IPS DF 4.7 (cell line): ENCODE measurements at regions not wholly inside any gene's neighbourhood (a gene's known extent, or its start where the extent isn't known, plus 50 kb on each side); places are given as distances from the start of the nearest gene placed in this dataset.

Source experiments
- DNase-seq: peaks from one replicate; pipeline ENCODE4 v3.0.0-alpha.2; 2013; ENCODE audit warnings: low spot score; ENCODE audit errors: extremely low read depth

- no peak for DNase-seq
Measured at GRCh38 chr4:111483375-111484169, 661.7 kb upstream of the FAM241A start.

- no peak for DNase-seq
Measured at GRCh38 chr4:111492496-111492895, 652.8 kb upstream of the FAM241A start.

DNA sequence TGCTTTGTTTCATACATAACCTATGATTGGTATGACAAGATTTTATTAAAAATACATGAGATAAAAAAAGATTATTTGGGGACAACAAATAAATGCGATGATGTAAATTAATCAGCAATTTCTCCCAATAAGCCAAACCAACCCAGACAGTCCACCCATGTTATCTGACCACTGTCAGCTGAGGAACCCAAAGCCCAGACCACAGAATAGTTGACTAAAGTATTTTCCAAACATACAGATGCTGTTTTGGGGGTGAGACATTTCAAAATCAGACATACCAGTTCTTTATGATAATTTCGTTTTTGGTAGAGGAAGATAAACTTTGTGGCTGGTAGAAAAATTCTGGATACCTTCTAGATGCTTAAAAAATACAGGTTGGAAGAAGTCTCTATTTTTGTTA, 650.8 kb upstream of the FAM241A start:
- no peak for DNase-seq

- DNase-seq = no peak
Measured at GRCh38 chr4:111494971-111495370, 650.3 kb upstream of the FAM241A start.

DNA sequence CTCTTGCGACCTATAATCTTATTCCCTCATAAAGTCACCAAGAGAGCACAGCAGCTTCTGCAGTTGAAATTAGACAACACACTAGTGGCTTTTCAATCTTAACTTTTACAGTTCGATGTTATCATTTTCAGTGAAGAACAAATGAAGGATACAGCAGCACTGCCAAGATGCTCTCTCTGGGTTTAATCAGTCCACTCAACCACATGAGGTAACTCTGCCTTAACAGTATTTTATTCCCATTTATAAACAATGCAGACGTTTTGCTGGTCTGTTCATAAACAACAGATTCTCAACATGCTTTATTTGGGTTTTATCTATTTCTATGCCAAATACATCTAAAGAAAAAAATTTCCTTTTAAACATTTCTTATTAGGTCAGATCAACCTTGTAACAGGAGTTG, 646.0 kb upstream of the FAM241A start:
- no peak for DNase-seq

GRCh38 chr4:111499706-111500105, 645.5 kb upstream of the FAM241A start:
- no peak for DNase-seq

GRCh38 chr4:111500858-111501257, 644.4 kb upstream of the FAM241A start:
- no peak for DNase-seq

DNA sequence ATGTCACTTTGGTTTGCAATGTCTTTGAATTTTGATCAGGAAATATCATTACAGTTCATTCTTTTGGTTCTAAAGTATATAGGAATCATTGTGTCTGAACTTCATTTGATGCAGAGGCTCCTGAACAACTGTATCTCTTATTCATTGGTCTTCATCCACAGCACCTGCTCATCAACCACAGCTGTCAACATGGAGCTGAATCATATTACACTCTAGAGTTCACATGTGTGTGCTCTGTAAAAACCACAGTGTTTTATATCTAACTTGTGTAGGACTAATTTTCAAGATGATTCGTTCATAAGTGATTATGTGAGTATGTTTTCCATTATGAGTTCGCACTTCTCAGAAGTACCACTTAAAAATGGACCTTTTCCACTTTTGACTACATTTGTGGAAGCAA, 643.3 kb upstream of the FAM241A start:
- DNase-seq = no peak

DNA sequence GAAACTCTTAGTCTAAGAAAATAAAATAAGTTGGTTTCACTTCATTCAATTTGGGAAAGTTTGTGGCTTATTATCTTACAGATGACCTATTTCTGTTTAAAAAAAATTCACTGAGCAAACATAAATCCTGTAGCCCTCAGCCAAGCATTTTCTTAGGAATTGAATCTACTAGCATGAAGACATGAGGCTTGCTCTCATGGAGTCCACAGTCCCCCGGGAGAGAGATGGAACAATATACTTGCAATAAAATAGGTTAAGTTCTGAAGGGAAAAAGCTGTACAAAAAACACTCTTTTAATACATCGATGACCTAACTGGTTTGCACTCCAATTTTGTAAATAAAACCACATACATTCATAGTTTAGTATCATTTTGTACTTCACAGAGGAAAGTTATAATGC, 642.6 kb upstream of the FAM241A start:
- DNase-seq = no peak

DNA sequence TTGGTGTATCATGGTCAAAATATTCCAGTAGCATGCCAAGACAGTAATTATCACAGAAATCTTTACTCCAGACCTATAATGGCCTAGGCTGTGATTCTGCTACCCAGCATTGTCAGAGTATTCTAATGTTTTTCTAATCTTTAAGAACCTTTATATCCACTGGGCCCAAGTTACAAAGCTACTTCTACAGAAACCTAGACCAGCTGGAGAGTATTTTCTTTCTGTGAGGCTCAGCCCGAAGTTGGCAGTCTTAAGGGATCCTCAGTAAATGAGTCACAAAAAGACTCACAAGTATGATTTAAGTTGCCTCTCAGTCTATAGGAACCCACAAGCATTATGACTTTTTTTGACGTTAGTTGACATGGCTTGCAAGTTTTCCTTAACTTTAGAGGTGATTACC, 638.5 kb upstream of the FAM241A start:
- no peak for DNase-seq

DNA sequence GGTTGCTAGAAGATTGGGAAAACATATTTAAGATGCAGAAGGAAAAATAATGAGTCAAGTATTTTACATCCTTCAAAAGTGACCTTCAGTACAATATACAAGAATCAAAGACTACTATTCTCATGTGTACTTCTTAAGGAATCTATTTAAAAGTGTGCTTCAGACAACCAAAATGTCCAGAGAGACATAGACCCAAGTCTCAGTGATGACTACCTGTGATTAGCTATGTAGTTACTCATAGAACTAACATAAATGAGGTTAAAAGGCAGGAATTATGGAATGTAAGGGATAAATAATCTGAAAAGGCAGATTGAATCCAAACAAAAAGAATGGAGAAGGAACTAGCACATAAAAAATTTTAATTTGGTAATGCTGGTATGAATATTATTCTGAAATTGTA, 634.7 kb upstream of the FAM241A start:
- DNase-seq = no peak

- no peak for DNase-seq
Measured at GRCh38 chr4:111512081-111512783, 633.0 kb upstream of the FAM241A start.

- DNase-seq = no peak
Measured at GRCh38 chr4:111519683-111520082, 625.6 kb upstream of the FAM241A start.

DNA sequence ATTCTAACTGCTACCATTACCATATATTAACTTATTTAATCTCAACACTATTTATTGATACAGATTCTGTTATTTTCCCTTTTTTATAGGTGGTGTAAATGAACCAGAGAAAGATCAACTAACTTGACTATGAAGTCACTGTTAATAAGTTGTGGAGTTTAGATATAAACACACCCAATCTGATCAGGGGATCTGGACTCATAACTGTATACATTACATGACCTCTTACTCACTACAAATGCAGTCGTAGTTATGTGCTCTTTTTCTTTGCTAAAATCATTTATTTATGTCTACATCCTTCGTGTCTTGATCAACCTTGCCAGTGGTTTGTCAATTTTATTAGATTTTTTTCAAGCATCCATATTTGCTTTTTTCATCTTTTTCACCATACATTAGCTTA, 614.8 kb upstream of the FAM241A start:
- DNase-seq = no peak

GRCh38 chr4:111535792-111536191, 609.5 kb upstream of the FAM241A start:
- no peak for DNase-seq

DNA sequence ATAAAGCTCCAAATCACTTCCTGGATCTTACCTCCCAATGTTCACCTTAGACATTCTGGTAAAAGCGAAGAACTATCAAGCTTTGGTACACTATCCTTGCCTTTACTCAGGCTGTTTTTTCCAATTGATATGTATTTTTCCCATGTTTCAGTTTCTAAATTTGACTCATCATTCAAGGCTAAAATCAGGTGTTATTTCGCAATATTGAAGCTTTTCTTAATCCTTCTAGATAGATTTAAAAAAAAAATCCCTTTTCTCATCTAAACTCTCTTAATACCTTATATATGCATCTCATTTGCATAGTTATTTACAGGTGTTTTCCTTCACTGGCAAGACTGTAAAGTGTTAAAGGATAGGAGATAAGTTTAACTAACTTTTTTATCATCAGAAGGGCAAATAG, 608.1 kb upstream of the FAM241A start:
- DNase-seq = no peak

DNA sequence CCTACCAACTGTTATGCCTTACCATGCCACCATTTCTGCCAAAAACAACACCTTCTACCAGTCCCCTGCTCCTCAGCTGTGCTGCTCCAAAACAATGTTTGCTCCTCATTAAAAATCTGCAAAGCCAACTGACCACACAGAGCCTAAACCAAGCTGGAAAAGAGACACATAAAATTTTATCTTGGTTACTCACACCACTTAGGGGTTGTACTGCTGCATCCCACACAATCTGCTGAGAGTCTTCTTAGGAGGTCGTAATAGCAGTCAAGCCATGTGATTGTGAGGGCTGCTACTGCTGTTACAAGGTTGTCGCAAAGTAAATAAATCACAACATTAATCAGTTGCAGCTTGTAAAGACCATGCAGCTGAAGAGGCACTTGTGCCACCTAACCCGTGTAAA, 607.4 kb upstream of the FAM241A start:
- DNase-seq = no peak

DNA sequence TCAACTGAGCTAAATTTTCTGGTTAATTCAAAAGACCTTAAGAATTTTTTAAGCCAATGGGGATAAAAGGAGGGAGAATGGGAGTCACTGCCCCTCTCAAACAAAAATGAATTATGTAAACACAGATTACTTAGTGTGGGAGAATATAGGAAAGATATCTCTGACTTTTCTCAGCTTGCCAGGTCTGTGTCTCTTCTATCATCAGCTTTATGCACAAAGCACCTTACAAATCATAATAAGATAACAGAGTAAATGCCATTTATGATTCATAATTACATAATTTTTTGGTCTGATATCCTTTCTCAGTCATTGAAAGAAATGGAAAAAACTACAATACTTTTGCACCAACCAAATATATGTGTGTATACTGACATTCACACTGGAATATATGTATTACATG, 604.6 kb upstream of the FAM241A start:
- no peak for DNase-seq

GRCh38 chr4:111542056-111542455, 603.2 kb upstream of the FAM241A start:
- no peak for DNase-seq

GRCh38 chr4:111546881-111547280, 598.4 kb upstream of the FAM241A start:
- DNase-seq = no peak

DNA sequence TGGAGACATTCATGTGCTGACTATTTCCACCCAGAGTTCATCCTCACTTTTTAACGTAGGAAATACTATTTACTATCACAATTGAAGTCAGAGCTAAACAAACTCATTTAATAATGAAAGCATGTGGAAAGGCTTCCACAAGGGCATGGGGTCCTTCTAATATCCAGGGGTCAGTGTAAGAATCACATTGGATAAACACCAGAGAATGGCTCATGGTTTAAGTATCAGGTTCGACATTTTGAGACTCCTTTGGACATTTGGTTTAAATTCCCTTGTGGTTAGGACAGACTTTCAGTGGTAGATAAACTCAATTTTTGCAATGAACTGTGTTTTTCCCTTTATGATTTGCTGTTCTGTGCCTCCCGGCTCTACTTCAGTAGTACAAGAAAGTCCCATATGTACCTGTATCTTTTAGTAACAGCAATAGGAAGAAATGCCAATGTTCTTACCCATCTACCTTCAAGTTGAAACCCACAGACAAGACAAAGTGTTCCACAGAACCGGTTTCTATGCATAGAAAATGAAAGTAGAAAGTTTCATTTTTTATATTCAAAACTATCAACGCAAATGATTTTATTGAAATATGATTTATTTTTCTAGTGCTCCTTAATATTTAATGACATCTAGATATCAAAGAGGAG, 589.0 kb upstream of the FAM241A start:
- no peak for DNase-seq

- DNase-seq = no peak
Measured at GRCh38 chr4:111556851-111557250, 588.4 kb upstream of the FAM241A start.

- DNase-seq = no peak
Measured at GRCh38 chr4:111562826-111563225, 582.4 kb upstream of the FAM241A start.
